ENCODE measurements at regions not wholly inside any gene's neighbourhood (a gene's known extent, or its start where the extent isn't known, plus 50 kb on each side); places are given as distances from the start of the nearest gene placed in this dataset.

- H3K27ac ChIP-seq: no peak overlapping the region
- no peak for TF ChIP-seq POLR2A (IDR thresholded peaks at IDR 0.05)
- TF ChIP-seq CTCF (IDR thresholded peaks at IDR 0.05): no peak
- WGBS, 4 donors: 57 to 67% (median 63%) methylated on average over 8 of the region's 8 CpGs
- H3K4me3 ChIP-seq: no peak overlapping the region
- no peaks in the 10 kb centered on the region for H3K36me3 ChIP-seq (replicated peaks in 1 of 2)
- no peaks in the 10 kb centered on the region for H3K4me1 ChIP-seq (replicated peaks in 1 of 2)
- DNase-seq: no peak
- no peaks in the 10 kb centered on the region for H3K9me3 ChIP-seq (replicated peaks in 1 of 3)
- H3K27me3 ChIP-seq: no peaks in the 10 kb centered on the region
- intact Hi-C loops (cut with DNase I): no loop called here
Measured at GRCh38 chr20:43345676-43346075, 112.0 kb upstream of the SRSF6 start.

GRCh38 chr20:43341511-43341910 lies 116.2 kb upstream of the SRSF6 start:
- intact Hi-C loops (cut with DNase I): no loop called here
- TF ChIP-seq POLR2A (IDR thresholded peaks at IDR 0.05) (no peak), CTCF (IDR thresholded peaks at IDR 0.05) (no peak)
- H3K9me3 ChIP-seq (replicated peaks in 1 of 3): no peaks in the 10 kb centered on the region
- H3K4me3 ChIP-seq: no peak overlapping the region
- DNase-seq: no peak
- H3K36me3 ChIP-seq (replicated peaks in 1 of 2): no peaks in the 10 kb centered on the region
- no peaks in the 10 kb centered on the region for H3K4me1 ChIP-seq (replicated peaks in 1 of 2)
- H3K27ac ChIP-seq: no peak overlapping the region
- H3K27me3 ChIP-seq: no peaks in the 10 kb centered on the region
- 69 to 78% (median 73%) methylated on average over 5 of the region's 5 CpGs for whole genome bisulfite sequencing, 4 donors

DNA sequence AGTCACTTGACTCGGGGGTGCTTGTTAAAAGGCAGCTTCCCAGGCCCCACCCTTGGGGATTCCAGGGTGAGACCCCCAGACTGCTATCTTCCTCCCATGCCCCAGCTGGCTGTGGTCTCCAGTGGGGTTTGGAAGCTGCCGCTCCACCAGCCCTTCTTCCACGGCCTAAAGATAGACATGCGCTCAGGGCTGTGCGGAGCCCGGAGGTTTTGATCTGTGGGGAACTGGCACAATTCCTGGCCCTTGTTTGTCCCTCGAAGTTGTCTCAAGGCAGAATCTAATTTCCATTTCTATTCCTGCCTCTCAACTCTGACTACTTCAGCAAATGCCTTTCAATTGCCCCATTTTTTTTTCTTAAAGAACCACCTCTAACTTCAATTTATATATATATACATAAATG lies 120.7 kb upstream of the SRSF6 start:
- DNase-seq: no peak
- Histone ChIP-seq H3K4me1 (replicated peaks in 1 of 2) (no peaks in the 10 kb centered on the region), H3K27me3 (no peaks in the 10 kb centered on the region), H3K4me3 (no peak overlapping the region), H3K36me3 (replicated peaks in 1 of 2) (no peaks in the 10 kb centered on the region), H3K9me3 (replicated peaks in 1 of 3) (no peaks in the 10 kb centered on the region), H3K27ac (no peak overlapping the region)
- no peak for TF ChIP-seq POLR2A (IDR thresholded peaks at IDR 0.05)
- TF ChIP-seq CTCF (IDR thresholded peaks at IDR 0.05): no peak
- WGBS, 4 donors: 76 to 89% (median 86%) methylated on average over 7 of the region's 7 CpGs
- intact Hi-C loops (cut with DNase I): no loop called here

DNA sequence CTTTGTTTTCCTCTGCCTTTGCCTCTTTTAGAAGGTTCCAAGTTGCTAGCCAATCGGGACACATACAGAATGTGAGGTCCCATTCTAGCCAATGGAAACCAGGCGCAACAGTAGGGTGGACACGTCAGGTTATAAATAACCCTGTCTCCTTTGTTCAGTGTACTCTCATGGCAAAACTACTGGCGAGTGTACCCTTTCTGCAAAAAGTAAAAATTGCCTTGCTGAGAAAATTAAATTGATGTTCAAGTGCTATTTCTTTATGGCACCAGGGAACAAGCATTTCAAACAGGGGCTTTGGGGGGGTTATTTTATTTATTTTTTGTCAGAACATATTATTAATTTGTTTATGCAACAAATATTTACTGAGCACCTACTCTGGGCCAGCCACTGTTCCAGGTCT lies 123.6 kb upstream of the SRSF6 start:
- H3K4me1 ChIP-seq (replicated peaks in 1 of 2): no peaks in the 10 kb centered on the region
- no peak for DNase-seq
- TF ChIP-seq CTCF (IDR thresholded peaks at IDR 0.05) (no peak), POLR2A (IDR thresholded peaks at IDR 0.05) (no peak)
- no peak overlapping the region for H3K27ac ChIP-seq
- no peaks in the 10 kb centered on the region for H3K9me3 ChIP-seq (replicated peaks in 1 of 3)
- WGBS, 4 donors: 58 to 72% (median 63%) methylated on average over 4 of the region's 4 CpGs
- intact Hi-C loops (cut with DNase I): no loop called here
- no peaks in the 10 kb centered on the region for H3K27me3 ChIP-seq
- H3K36me3 ChIP-seq (replicated peaks in 1 of 2): no peaks in the 10 kb centered on the region
- H3K4me3 ChIP-seq: no peak overlapping the region

All from adrenal gland (tissue), 9 donors.